ENCODE measurements at regions not wholly inside any gene's neighbourhood (a gene's known extent, or its start where the extent isn't known, plus 50 kb on each side); places are given as distances from the start of the nearest gene placed in this dataset.

- DNase-seq: no peak
These were observed 428.2 kb upstream of the RGMA start for GRCh38 chr15:93517176-93517575.

- DNase-seq: no peak
These were observed 426.4 kb upstream of the RGMA start for GRCh38 chr15:93515256-93516051.

- DNase-seq: no peak
These were observed 417.6 kb upstream of the RGMA start for GRCh38 chr15:93506646-93507045.

- DNase-seq: no peak
These were observed 416.5 kb upstream of the RGMA start for GRCh38 chr15:93505506-93505905.

- DNase-seq: no peak
These were observed 412.9 kb upstream of the RGMA start for GRCh38 chr15:93501946-93502345.

- no peak for DNase-seq
These were observed 411.1 kb upstream of the RGMA start for GRCh38 chr15:93500155-93500554.

- no peak for DNase-seq
These were observed 408.3 kb upstream of the RGMA start for GRCh38 chr15:93497291-93497690.

GRCh38 chr15:93496888-93497287 lies 407.9 kb upstream of the RGMA start:
- no peak for DNase-seq

GRCh38 chr15:93495799-93496637 lies 407.0 kb upstream of the RGMA start:
- DNase-seq: no peak

- DNase-seq: no peak
These were observed 404.2 kb upstream of the RGMA start for GRCh38 chr15:93493172-93493571.

- DNase-seq: no peak
These were observed 402.3 kb upstream of the RGMA start for GRCh38 chr15:93491291-93491690.

GRCh38 chr15:93488296-93488713 lies 399.3 kb upstream of the RGMA start:
- no peak for DNase-seq

GRCh38 chr15:93486407-93487117 lies 397.6 kb upstream of the RGMA start:
- no peak for DNase-seq

- no peak for DNase-seq
These were observed 396.7 kb upstream of the RGMA start for GRCh38 chr15:93485438-93486327.

- no peak for DNase-seq
These were observed 394.9 kb upstream of the RGMA start for GRCh38 chr15:93483923-93484322.

GRCh38 chr15:93482731-93483130 lies 393.7 kb upstream of the RGMA start:
- no peak for DNase-seq

- DNase-seq: no peak
These were observed 390.7 kb upstream of the RGMA start for GRCh38 chr15:93479715-93480114.

GRCh38 chr15:93478947-93479346 lies 389.9 kb upstream of the RGMA start:
- no peak for DNase-seq

GRCh38 chr15:93477721-93478120 lies 388.7 kb upstream of the RGMA start:
- no peak for DNase-seq

GRCh38 chr15:93477188-93477587 lies 388.2 kb upstream of the RGMA start:
- no peak for DNase-seq

GRCh38 chr15:93476491-93477177 lies 387.6 kb upstream of the RGMA start:
- DNase-seq: no peak

- no peak for DNase-seq
These were observed 385.7 kb upstream of the RGMA start for GRCh38 chr15:93474728-93475127.
